ENCODE measurements at regions not wholly inside any gene's neighbourhood (a gene's known extent, or its start where the extent isn't known, plus 50 kb on each side); places are given as distances from the start of the nearest gene placed in this dataset.

GRCh38 chr10:53574024-53574423 is 801.4 kb upstream of the MBL2 start:
- Histone ChIP-seq H3K4me3 (no peak overlapping the region), H3K9me3 (ENCODE audit: low read depth) (no peaks in the 10 kb centered on the region), H3K4me1 (ENCODE audit: low read depth) (no peaks in the 10 kb centered on the region), H3K36me3 (no peaks in the 10 kb centered on the region), H3K27me3 (no peaks in the 10 kb centered on the region), H3K27ac (no peak overlapping the region)
- no peak for TF ChIP-seq CTCF (IDR thresholded peaks at IDR 0.05; ENCODE audit: low read depth, low read length)
- DNase-seq (ENCODE audit: low read depth in 1 of 2, low spot score in 1 of 2): no peak

- H3K4me3 ChIP-seq: no peak overlapping the region
- no peaks in the 10 kb centered on the region for H3K27me3 ChIP-seq
- TF ChIP-seq CTCF (IDR thresholded peaks at IDR 0.05; ENCODE audit: low read depth, low read length): no peak
- DNase-seq (ENCODE audit: low read depth in 1 of 2, low spot score in 1 of 2): no peak
- H3K36me3 ChIP-seq: no peaks in the 10 kb centered on the region
- H3K27ac ChIP-seq: no peak overlapping the region
- H3K9me3 ChIP-seq (ENCODE audit: low read depth): no peaks in the 10 kb centered on the region
- no peaks in the 10 kb centered on the region for H3K4me1 ChIP-seq (ENCODE audit: low read depth)
Observed at GRCh38 chr10:53573498-53573897, 800.9 kb upstream of the MBL2 start.

- no peak for TF ChIP-seq CTCF (IDR thresholded peaks at IDR 0.05; ENCODE audit: low read depth, low read length)
- H3K27ac ChIP-seq: no peak overlapping the region
- no peak for DNase-seq (ENCODE audit: low read depth in 1 of 2, low spot score in 1 of 2)
- H3K36me3 ChIP-seq: no peaks in the 10 kb centered on the region
- H3K4me3 ChIP-seq: no peak overlapping the region
- no peaks in the 10 kb centered on the region for H3K9me3 ChIP-seq (ENCODE audit: low read depth)
- H3K4me1 ChIP-seq (ENCODE audit: low read depth): no peaks in the 10 kb centered on the region
- H3K27me3 ChIP-seq: no peaks in the 10 kb centered on the region
Observed at GRCh38 chr10:53572799-53573198, 800.2 kb upstream of the MBL2 start.

GRCh38 chr10:53570221-53570620 is 797.6 kb upstream of the MBL2 start:
- DNase-seq (ENCODE audit: low read depth in 1 of 2, low spot score in 1 of 2): no peak
- TF ChIP-seq CTCF (IDR thresholded peaks at IDR 0.05; ENCODE audit: low read depth, low read length): no peak
- no peaks in the 10 kb centered on the region for H3K36me3 ChIP-seq
- H3K4me1 ChIP-seq (ENCODE audit: low read depth): no peaks in the 10 kb centered on the region
- H3K27me3 ChIP-seq: no peaks in the 10 kb centered on the region
- no peaks in the 10 kb centered on the region for H3K9me3 ChIP-seq (ENCODE audit: low read depth)
- no peak overlapping the region for H3K27ac ChIP-seq
- no peak overlapping the region for H3K4me3 ChIP-seq

- Histone ChIP-seq H3K4me3 (no peak overlapping the region), H3K27me3 (no peaks in the 10 kb centered on the region), H3K4me1 (ENCODE audit: low read depth) (no peaks in the 10 kb centered on the region), H3K27ac (no peak overlapping the region), H3K36me3 (no peaks in the 10 kb centered on the region), H3K9me3 (ENCODE audit: low read depth) (no peaks in the 10 kb centered on the region)
- DNase-seq (ENCODE audit: low read depth in 1 of 2, low spot score in 1 of 2): no peak
- TF ChIP-seq CTCF (IDR thresholded peaks at IDR 0.05; ENCODE audit: low read depth, low read length): no peak
Observed at GRCh38 chr10:53569455-53569854, 796.9 kb upstream of the MBL2 start.

- no peak for TF ChIP-seq CTCF (IDR thresholded peaks at IDR 0.05; ENCODE audit: low read depth, low read length)
Observed at GRCh38 chr10:53548664-53549063, 776.1 kb upstream of the MBL2 start.

More at GRCh38 chr10:53548664-53549063, 776.1 kb upstream of the MBL2 start:
- Histone ChIP-seq H3K9me3 (ENCODE audit: low read depth) (no peaks in the 10 kb centered on the region), H3K36me3 (no peaks in the 10 kb centered on the region), H3K27me3 (no peaks in the 10 kb centered on the region), H3K4me1 (ENCODE audit: low read depth) (peaks cover 11% of the 10 kb centered on the region), H3K27ac (no peak overlapping the region), H3K4me3 (no peak overlapping the region)
- no peak for DNase-seq (ENCODE audit: low read depth in 1 of 2, low spot score in 1 of 2)
